Naive thymus-derived CD4-positive, alpha-beta T cell (primary cell): ENCODE measurements at regions not wholly inside any gene's neighbourhood (a gene's known extent, or its start where the extent isn't known, plus 50 kb on each side); places are given as distances from the start of the nearest gene placed in this dataset.
"Not testable (repeated sequence)": the region's sequence is repeated elsewhere in the genome, so short reads cannot be mapped to it uniquely, and the experiment has no call there.

Source experiments
- ATAC-seq: fragments of 150-1000 bp; cut with Tn5 transposase; 2 replicates; pipeline ENCODE4 v1.10.0; 2021; ENCODE audit warnings: mild to moderate bottlenecking, moderate library complexity
- CTCF ChIA-PET: fragments of 350-600 bp; sonication (Branson Sonifier 250); formaldehyde crosslinking; loops from one replicate; lab custom pipeline; 2021; ENCODE audit warnings: antibody characterized with exemption; lab: Charles Lee
- POLR2A ChIA-PET: fragments of 350-600 bp; sonication (Branson Sonifier 250); formaldehyde crosslinking; loops from one replicate; lab custom pipeline; 2021; ENCODE audit warnings: antibody characterized with exemption, inconsistent platforms; lab: Charles Lee
- DNase-seq, 9 donors: peaks; one replicate each; pipeline versions ENCODE4 v3.0.0 to v3.0.0-alpha.2; 2020 to 2022; ENCODE audit warnings: mixed read lengths in 1 of 9
- H3K27ac ChIP-seq: one replicate; pipeline ENCODE4 v1.7.0; 2013; ENCODE audit warnings: mild to moderate bottlenecking, low read depth, low read length, moderate library complexity
- H3K27me3 ChIP-seq, 2 donors: one replicate each; pipeline ENCODE4 v1.7.0; 2013; ENCODE audit warnings: low read length in 2 of 2, mild to moderate bottlenecking in 2 of 2, moderate library complexity in 2 of 2; ENCODE audit not compliant: control insufficient read depth in 2 of 2, insufficient read depth in 2 of 2
- H3K36me3 ChIP-seq, 3 experiments: 1 replicate in 2 of 3; 2 replicates in 1 of 3; pipeline ENCODE4 v1.7.0; 2013; ENCODE audit warnings: low read length in 3 of 3, mild to moderate bottlenecking in 3 of 3, moderate library complexity in 1 of 3; ENCODE audit not compliant: insufficient read depth in 3 of 3, control insufficient read depth in 2 of 3
- H3K4me1 ChIP-seq, 2 donors: one replicate each; pipeline ENCODE4 v1.7.0; 2013; ENCODE audit warnings: low read length in 2 of 2, mild to moderate bottlenecking in 2 of 2, moderate library complexity in 1 of 2; ENCODE audit not compliant: control insufficient read depth in 2 of 2, insufficient read depth in 2 of 2
- H3K4me3 ChIP-seq: 2 replicates; pipeline ENCODE4 v1.7.0; 2013; ENCODE audit warnings: mild to moderate bottlenecking, low read length
- H3K9me3 ChIP-seq, 3 experiments: 1 replicate in 2 of 3; 2 replicates in 1 of 3; pipeline ENCODE4 v1.7.0; 2013; ENCODE audit warnings: low read length in 3 of 3; ENCODE audit not compliant: control insufficient read depth in 2 of 3
- H3K27ac Mint-ChIP-seq, 9 donors: one replicate each; pipeline ENCODE4 v1.8.0; 2020 to 2022; ENCODE audit warnings: mixed read lengths in 9 of 9, mild to moderate bottlenecking in 8 of 9, moderate library complexity in 5 of 9, inconsistent platforms in 2 of 9
- H3K27me3 Mint-ChIP-seq, 5 donors: one replicate each; pipeline ENCODE4 v1.8.0; 2021 to 2022; ENCODE audit warnings: mixed read lengths in 5 of 5, mild to moderate bottlenecking in 1 of 5
- H3K36me3 Mint-ChIP-seq, 5 donors: one replicate each; pipeline ENCODE4 v1.8.0; 2020 to 2022; ENCODE audit warnings: mixed read lengths in 5 of 5, mild to moderate bottlenecking in 3 of 5, inconsistent platforms in 1 of 5
- H3K4me1 Mint-ChIP-seq, 7 donors: one replicate each; pipeline ENCODE4 v1.8.0; 2020 to 2022; ENCODE audit warnings: mixed read lengths in 7 of 7, mild to moderate bottlenecking in 3 of 7, inconsistent platforms in 1 of 7
- H3K4me3 Mint-ChIP-seq, 10 donors: one replicate each; pipeline ENCODE4 v1.8.0; 2020 to 2022; ENCODE audit warnings: mild to moderate bottlenecking in 10 of 10, mixed read lengths in 10 of 10, moderate library complexity in 6 of 10, inconsistent platforms in 2 of 10
- H3K9me3 Mint-ChIP-seq, 11 donors: one replicate each; pipeline ENCODE4 v1.8.0; 2020 to 2022; ENCODE audit warnings: mixed read lengths in 11 of 11, mild to moderate bottlenecking in 4 of 11, inconsistent platforms in 1 of 11, moderate library complexity in 1 of 11
- intact Hi-C, 2 donors: fragments of 100-400 bp; cut with micrococcal nuclease; formaldehyde crosslinking; loops; one replicate each; pipeline ENCODE4 v1.15.1; 2023

GRCh38 chr14:105944632-105945610 lies 418.5 kb downstream of the TMEM121 start:
- peak; percentile 85 for ATAC-seq
- H3K27ac ChIP-seq: no peak overlapping the region
- peaks cover 11 to 20% (median 15%) of the 10 kb centered on the region in 7 donors for H3K4me1 Mint-ChIP-seq
- DNase-seq: peak; percentile 38 to 83 (median 56)
- H3K27me3 Mint-ChIP-seq: peaks cover 0 to 4% (median 0%) of the 10 kb centered on the region in 5 donors
- no peak overlapping the region for H3K27ac Mint-ChIP-seq
- intact Hi-C loops: loop anchor here (2.0 to 10.0 kb wide), 2 partner anchors 62 to 270 kb away; no protein-coding TSS in a partner anchor
- peaks cover 0 to 5% (median 2%) of the 10 kb centered on the region in 3 experiments for H3K9me3 ChIP-seq
- ChIA-PET POLR2A (no interaction called here), CTCF (interaction anchor here (0.7 to 1.3 kb wide), 3 partner anchors 8 to 62 kb away, joined by 3 to 5 read pairs (median 4); no protein-coding TSS in a partner anchor)
- H3K4me3 ChIP-seq: no peak overlapping the region
- no peaks in the 10 kb centered on the region for H3K36me3 Mint-ChIP-seq
- H3K4me1 ChIP-seq: no peaks in the 10 kb centered on the region
- H3K36me3 ChIP-seq: no peaks in the 10 kb centered on the region
- no peaks in the 10 kb centered on the region for H3K27me3 ChIP-seq
- peaks cover 0 to 9% (median 0%) of the 10 kb centered on the region in 11 donors for H3K9me3 Mint-ChIP-seq
- H3K4me3 Mint-ChIP-seq: peak overlapping the region in 4 of 10 donors; percentile 42 to 65 (median 52)

GRCh38 chr14:105945896-105946295 lies 419.5 kb downstream of the TMEM121 start:
- Histone ChIP-seq H3K4me1 (no peaks in the 10 kb centered on the region), H3K9me3 (no peaks in the 10 kb centered on the region), H3K27me3 (no peaks in the 10 kb centered on the region), H3K36me3 (no peaks in the 10 kb centered on the region), H3K4me3 (no peak overlapping the region), H3K27ac (no peak overlapping the region)
- H3K27me3 Mint-ChIP-seq: peaks cover 0 to 7% (median 0%) of the 10 kb centered on the region in 5 donors
- no peak overlapping the region for H3K4me3 Mint-ChIP-seq
- peaks cover 11 to 20% (median 15%) of the 10 kb centered on the region in 7 donors for H3K4me1 Mint-ChIP-seq
- H3K27ac Mint-ChIP-seq: no peak overlapping the region
- CTCF ChIA-PET: interaction anchor here (0.9 kb wide), 1 partner anchor 61 kb away, joined by 3 read pairs; no protein-coding TSS in a partner anchor
- peak in 6 of 9 donors; percentile 8 to 33 (median 18) for DNase-seq
- intact Hi-C loops: loop anchor here (1.0 to 10.0 kb wide), 4 partner anchors 53 to 271 kb away; no protein-coding TSS in a partner anchor
- POLR2A ChIA-PET: no interaction called here
- peaks cover 0 to 2% (median 0%) of the 10 kb centered on the region in 11 donors for H3K9me3 Mint-ChIP-seq
- H3K36me3 Mint-ChIP-seq: no peaks in the 10 kb centered on the region
- no peak for ATAC-seq

GRCh38 chr14:105947599-105947998 lies 421.2 kb downstream of the TMEM121 start:
- POLR2A ChIA-PET: no interaction called here
- H3K27me3 Mint-ChIP-seq: peaks cover 0 to 13% (median 7%) of the 10 kb centered on the region in 5 donors
- Histone ChIP-seq H3K4me3 (no peak overlapping the region), H3K4me1 (no peaks in the 10 kb centered on the region), H3K27ac (no peak overlapping the region), H3K27me3 (no peaks in the 10 kb centered on the region), H3K9me3 (no peaks in the 10 kb centered on the region), H3K36me3 (no peaks in the 10 kb centered on the region)
- H3K36me3 Mint-ChIP-seq: no peaks in the 10 kb centered on the region
- no peak for ATAC-seq
- H3K4me1 Mint-ChIP-seq: peaks cover 11 to 20% (median 15%) of the 10 kb centered on the region in 7 donors
- peaks cover 0 to 2% (median 0%) of the 10 kb centered on the region in 11 donors for H3K9me3 Mint-ChIP-seq
- peak overlapping the region in 1 of 9 donors; percentile 62 for H3K27ac Mint-ChIP-seq
- intact Hi-C loops: loop anchor here in 1 of 2 donors (10.0 kb wide), 1 partner anchor 273 kb away; no protein-coding TSS in a partner anchor
- no peak for DNase-seq
- CTCF ChIA-PET: no interaction called here
- no peak overlapping the region for H3K4me3 Mint-ChIP-seq

- H3K27ac ChIP-seq, H3K9me3 ChIP-seq, H3K9me3 Mint-ChIP-seq, H3K36me3 ChIP-seq, POLR2A ChIA-PET, H3K4me3 ChIP-seq, H3K36me3 Mint-ChIP-seq, DNase-seq, H3K4me1 ChIP-seq, H3K27me3 ChIP-seq: not testable (repeated sequence)
- H3K27me3 Mint-ChIP-seq: peaks cover 0 to 19% (median 11%) of the 10 kb centered on the region in 5 donors
- intact Hi-C loops: loop anchor here in 1 of 2 donors (10.0 kb wide), 1 partner anchor 274 kb away; no protein-coding TSS in a partner anchor
- CTCF ChIA-PET: interaction anchor here (0.6 to 1.8 kb wide), 4 partner anchors 12 to 242 kb away, joined by 3 to 4 read pairs (median 4); no protein-coding TSS in a partner anchor
- peak overlapping the region in 1 of 9 donors; percentile 59 for H3K27ac Mint-ChIP-seq
- peaks cover 11 to 20% (median 15%) of the 10 kb centered on the region in 7 donors for H3K4me1 Mint-ChIP-seq
- ATAC-seq: peak; percentile 71
- peak overlapping the region in 1 of 10 donors; percentile 18 for H3K4me3 Mint-ChIP-seq
These were observed 422.6 kb downstream of the TMEM121 start for GRCh38 chr14:105948955-105949354.

GRCh38 chr14:105950364-105950892 lies 424.0 kb downstream of the TMEM121 start:
- H3K27ac ChIP-seq, intact Hi-C loops, ATAC-seq, H3K9me3 Mint-ChIP-seq, H3K9me3 ChIP-seq, H3K36me3 Mint-ChIP-seq, H3K4me3 ChIP-seq, H3K36me3 ChIP-seq, H3K27me3 ChIP-seq, H3K27ac Mint-ChIP-seq, DNase-seq, H3K4me3 Mint-ChIP-seq, POLR2A ChIA-PET, H3K4me1 ChIP-seq, CTCF ChIA-PET: not testable (repeated sequence)
- peaks cover 0 to 33% (median 11%) of the 10 kb centered on the region in 5 donors for H3K27me3 Mint-ChIP-seq
- peaks cover 5 to 14% (median 9%) of the 10 kb centered on the region in 7 donors for H3K4me1 Mint-ChIP-seq

GRCh38 chr14:105951399-105951798 lies 425.0 kb downstream of the TMEM121 start:
- ATAC-seq (no peak), DNase-seq (no peak)
- no peaks in the 10 kb centered on the region for H3K36me3 Mint-ChIP-seq
- Histone ChIP-seq H3K4me3 (no peak overlapping the region), H3K27ac (no peak overlapping the region), H3K9me3 (no peaks in the 10 kb centered on the region), H3K36me3 (no peaks in the 10 kb centered on the region), H3K4me1 (no peaks in the 10 kb centered on the region), H3K27me3 (no peaks in the 10 kb centered on the region)
- POLR2A ChIA-PET: no interaction called here
- peaks cover 0 to 12% (median 0%) of the 10 kb centered on the region in 11 donors for H3K9me3 Mint-ChIP-seq
- CTCF ChIA-PET: no interaction called here
- peaks cover 0 to 36% (median 11%) of the 10 kb centered on the region in 5 donors for H3K27me3 Mint-ChIP-seq
- H3K4me3 Mint-ChIP-seq: no peak overlapping the region
- H3K4me1 Mint-ChIP-seq: peaks cover 5 to 12% (median 8%) of the 10 kb centered on the region in 7 donors
- intact Hi-C loops: no loop called here
- H3K27ac Mint-ChIP-seq: no peak overlapping the region
